OCI-LY3 (cell line): ENCODE measurements at regions not wholly inside any gene's neighbourhood (a gene's known extent, or its start where the extent isn't known, plus 50 kb on each side); places are given as distances from the start of the nearest gene placed in this dataset.
"Not testable (repeated sequence)": the region's sequence is repeated elsewhere in the genome, so short reads cannot be mapped to it uniquely, and the experiment has no call there.

Experiments
- H2AFZ ChIP-seq: fragments of 200-600, 300-600 bp; shearing (Covaris generic); 2 replicates; pipeline ENCODE4 v1.6.0; 2014; ENCODE audit warnings: antibody characterized with exemption, low read depth, low read length
- H3K27ac ChIP-seq: fragments of 200-600, 300-600 bp; sonication (generic); 2 replicates; pipeline ENCODE4 v1.5.1; 2014; ENCODE audit warnings: mild to moderate bottlenecking, low read length, moderate library complexity, mixed read lengths
- H3K27me3 ChIP-seq: fragments of 200-600, 300-600 bp; sonication (generic); 2 replicates; pipeline ENCODE4 v1.6.1; 2014; ENCODE audit warnings: low read depth, low read length, mixed read lengths
- H3K36me3 ChIP-seq: fragments of 200-600, 300-600 bp; sonication (generic); replicated peaks from 2 replicates; pipeline ENCODE3; 2014; ENCODE audit warnings: low read depth, low read length, mixed read lengths
- H3K4me1 ChIP-seq: fragments of 300-600, 200-600 bp; sonication (generic); 2 replicates; pipeline ENCODE4 v1.6.1; 2014; ENCODE audit warnings: low read length, mixed read lengths
- H3K4me2 ChIP-seq: fragments of 200-600, 300-600 bp; sonication (generic); 2 replicates; pipeline ENCODE4 v1.6.1; 2014; ENCODE audit warnings: low read length, mixed read lengths
- H3K4me3 ChIP-seq: fragments of 300-600, 200-600 bp; sonication (generic); 2 replicates; pipeline ENCODE4 v1.5.1; 2014; ENCODE audit warnings: antibody characterized with exemption, mild to moderate bottlenecking, low read length, moderate library complexity
- H3K79me2 ChIP-seq: fragments of 300-600, 200-600 bp; shearing (Covaris generic); 2 replicates; pipeline ENCODE4 v1.6.1; 2014; ENCODE audit warnings: mild to moderate bottlenecking, low read length, mixed read lengths
- H3K9ac ChIP-seq: fragments of 300-600, 200-600 bp; shearing (Covaris generic); 2 replicates; pipeline ENCODE4 v1.6.0; 2014; ENCODE audit warnings: mild to moderate bottlenecking, low read length, moderate library complexity
- H3K9me3 ChIP-seq: fragments of 200-600, 300-600 bp; shearing (Covaris generic); 2 replicates; pipeline ENCODE4 v1.6.1; 2014; ENCODE audit warnings: low read length, mixed read lengths; ENCODE audit not compliant: insufficient read depth
- H4K20me1 ChIP-seq: fragments of 200-600, 300-600 bp; sonication (generic); 2 replicates; pipeline ENCODE4 v1.6.1; 2016; ENCODE audit warnings: low read length, mixed read lengths; ENCODE audit not compliant: insufficient read depth
- EZH2phosphoT487 ChIP-seq: fragments of 200-600 bp; shearing (Covaris generic); IDR thresholded peaks from 2 replicates; pipeline ENCODE4 v1.6.1; 2018; ENCODE audit warnings: antibody characterized with exemption, mixed run types, low read depth
- TF ChIP-seq, protein P1 (sequence below): fragments of 200-600, 300-600 bp; sonication (generic); IDR thresholded peaks from 2 replicates; pipeline ENCODE4 v1.5.1; 2014; ENCODE audit warnings: antibody characterized with exemption, low read length, low read depth

DNA sequence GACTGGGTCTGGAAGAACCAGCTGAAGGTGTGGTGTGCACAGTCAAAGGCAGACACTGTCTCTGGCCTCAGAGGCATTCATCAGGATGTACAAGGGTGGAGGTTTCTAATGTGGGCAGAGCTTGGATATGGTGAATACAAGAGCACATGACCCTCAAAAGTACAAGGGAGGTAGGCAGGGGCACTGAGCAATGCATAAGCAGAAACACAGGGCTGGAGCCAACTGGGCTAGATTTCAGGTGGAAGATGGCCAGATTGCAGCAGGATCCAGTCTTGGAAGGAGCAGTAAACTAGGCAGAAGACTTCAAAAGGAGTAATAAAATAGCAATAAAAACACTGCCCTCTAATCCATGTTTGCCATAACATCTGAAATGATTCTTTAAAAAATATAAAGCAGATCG lies 417.1 kb downstream of the OLFM4 start:
- Histone ChIP-seq H2AFZ (no peak overlapping the region), H3K9ac (no peak overlapping the region), H4K20me1 (no peaks in the 10 kb centered on the region), H3K27ac (no peak overlapping the region), H3K4me1 (peaks cover 12% of the 10 kb centered on the region), H3K9me3 (peaks cover 8% of the 10 kb centered on the region; the same call in 1 of the 2 replicates), H3K36me3 (peaks cover 3% of the 10 kb centered on the region), H3K79me2 (no peaks in the 10 kb centered on the region), H3K4me2 (0 out of 2 replicates have a peak overlapping the region, but pooled peaks have one; percentile 46), H3K4me3 (no peak overlapping the region), H3K27me3 (no peaks in the 10 kb centered on the region)
- no peak for TF ChIP-seq EZH2phosphoT487
- TF ChIP-seq, protein P1, sequence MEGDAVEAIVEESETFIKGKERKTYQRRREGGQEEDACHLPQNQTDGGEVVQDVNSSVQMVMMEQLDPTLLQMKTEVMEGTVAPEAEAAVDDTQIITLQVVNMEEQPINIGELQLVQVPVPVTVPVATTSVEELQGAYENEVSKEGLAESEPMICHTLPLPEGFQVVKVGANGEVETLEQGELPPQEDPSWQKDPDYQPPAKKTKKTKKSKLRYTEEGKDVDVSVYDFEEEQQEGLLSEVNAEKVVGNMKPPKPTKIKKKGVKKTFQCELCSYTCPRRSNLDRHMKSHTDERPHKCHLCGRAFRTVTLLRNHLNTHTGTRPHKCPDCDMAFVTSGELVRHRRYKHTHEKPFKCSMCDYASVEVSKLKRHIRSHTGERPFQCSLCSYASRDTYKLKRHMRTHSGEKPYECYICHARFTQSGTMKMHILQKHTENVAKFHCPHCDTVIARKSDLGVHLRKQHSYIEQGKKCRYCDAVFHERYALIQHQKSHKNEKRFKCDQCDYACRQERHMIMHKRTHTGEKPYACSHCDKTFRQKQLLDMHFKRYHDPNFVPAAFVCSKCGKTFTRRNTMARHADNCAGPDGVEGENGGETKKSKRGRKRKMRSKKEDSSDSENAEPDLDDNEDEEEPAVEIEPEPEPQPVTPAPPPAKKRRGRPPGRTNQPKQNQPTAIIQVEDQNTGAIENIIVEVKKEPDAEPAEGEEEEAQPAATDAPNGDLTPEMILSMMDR: no peak

DNA sequence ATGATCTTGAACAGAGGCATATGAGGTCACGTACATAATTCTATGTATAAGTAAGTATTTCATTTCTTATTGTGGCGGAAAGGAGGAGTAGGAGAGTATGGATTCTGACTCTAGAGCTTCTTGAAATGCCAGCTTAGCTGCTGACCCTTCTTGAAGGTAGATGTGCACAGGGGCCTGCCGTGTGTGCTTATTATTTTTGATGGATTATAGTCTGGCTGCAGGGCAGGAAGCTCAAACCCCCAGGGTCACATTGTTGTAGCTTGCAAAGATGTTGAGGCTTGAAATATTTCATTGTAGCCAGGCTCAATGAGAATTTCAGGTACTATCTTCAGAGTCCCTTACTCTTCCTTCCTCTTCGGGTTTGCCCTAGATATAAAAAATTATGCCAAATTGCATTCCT lies 418.8 kb downstream of the OLFM4 start:
- H3K9ac ChIP-seq: no peak overlapping the region
- H3K4me1 ChIP-seq: peaks cover 12% of the 10 kb centered on the region
- peaks cover 4% of the 10 kb centered on the region for H3K36me3 ChIP-seq
- no peaks in the 10 kb centered on the region for H3K79me2 ChIP-seq
- H3K4me2 ChIP-seq: no peak overlapping the region
- no peak overlapping the region for H2AFZ ChIP-seq
- no peak overlapping the region for H3K4me3 ChIP-seq
- no peak for TF ChIP-seq EZH2phosphoT487
- TF ChIP-seq, protein P1: no peak
- no peak overlapping the region for H3K27ac ChIP-seq
- peaks cover 10% of the 10 kb centered on the region; the same call in 1 of the 2 replicates for H3K9me3 ChIP-seq
- no peaks in the 10 kb centered on the region for H4K20me1 ChIP-seq
- no peaks in the 10 kb centered on the region for H3K27me3 ChIP-seq

DNA sequence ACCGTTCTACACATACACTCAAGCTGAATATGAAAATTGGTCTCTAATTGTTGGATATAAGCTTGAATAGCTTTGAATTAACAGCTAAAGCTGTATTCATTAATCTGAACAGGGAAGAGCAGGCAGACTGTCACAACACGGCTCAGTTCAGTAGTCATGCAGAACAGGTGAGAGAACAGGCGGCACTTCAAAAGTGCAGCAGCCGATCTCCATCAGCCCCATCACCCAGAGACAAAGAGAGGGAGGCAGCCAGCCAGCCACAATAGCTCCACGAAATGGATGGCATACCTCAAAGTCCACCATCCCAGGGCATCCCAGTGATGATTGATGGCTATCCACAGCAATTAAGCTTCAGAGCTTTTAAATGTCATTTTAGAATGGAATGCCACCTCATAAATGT lies 419.2 kb downstream of the OLFM4 start:
- Histone ChIP-seq H3K27ac (no peak overlapping the region), H3K9ac (no peak overlapping the region), H4K20me1 (no peaks in the 10 kb centered on the region), H3K4me1 (peaks cover 12% of the 10 kb centered on the region), H3K4me2 (no peak overlapping the region), H2AFZ (no peak overlapping the region), H3K4me3 (no peak overlapping the region), H3K79me2 (no peaks in the 10 kb centered on the region), H3K36me3 (peaks cover 4% of the 10 kb centered on the region), H3K27me3 (no peaks in the 10 kb centered on the region), H3K9me3 (peaks cover 10% of the 10 kb centered on the region; the same call in 1 of the 2 replicates)
- no peak for TF ChIP-seq EZH2phosphoT487
- TF ChIP-seq, protein P1: no peak

DNA sequence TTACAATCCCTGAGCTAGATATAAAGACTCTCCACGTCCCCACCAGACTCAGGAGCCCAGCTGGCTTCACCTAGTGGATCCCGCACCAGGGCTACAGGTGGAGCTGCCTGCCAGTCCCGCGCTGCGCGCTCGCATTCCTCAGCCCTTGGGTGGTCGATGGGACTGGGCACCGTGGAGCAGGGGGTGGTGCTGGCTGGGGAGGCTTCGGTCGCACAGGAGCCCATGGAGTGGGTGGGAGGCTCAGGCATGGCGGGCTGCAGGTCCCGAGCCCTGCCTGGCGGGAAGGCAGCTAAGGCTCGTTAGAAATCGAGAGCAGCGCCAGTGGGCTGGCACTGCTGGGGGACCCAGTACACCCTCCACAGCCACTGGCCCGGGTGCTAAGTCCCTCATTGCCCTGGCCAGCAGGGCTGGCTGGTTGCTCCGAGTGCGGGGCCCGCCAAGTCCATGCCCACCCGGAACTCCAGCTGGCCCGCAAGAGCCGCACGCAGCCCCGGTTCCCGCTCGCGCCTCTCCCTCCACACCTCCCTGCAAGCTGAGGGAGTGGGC lies 423.7 kb downstream of the OLFM4 start:
- H3K36me3 ChIP-seq, H3K79me2 ChIP-seq, H3K9ac ChIP-seq, H3K27me3 ChIP-seq, H3K4me3 ChIP-seq, H3K27ac ChIP-seq, H2AFZ ChIP-seq, H3K4me2 ChIP-seq, H3K4me1 ChIP-seq, H4K20me1 ChIP-seq: not testable (repeated sequence)
- H3K9me3 ChIP-seq: peaks cover 23% of the 10 kb centered on the region; the same call in 1 of the 2 replicates
